Right atrium auricular region (tissue), 2 donors: ENCODE measurements at regions not wholly inside any gene's neighbourhood (a gene's known extent, or its start where the extent isn't known, plus 50 kb on each side); places are given as distances from the start of the nearest gene placed in this dataset.

Experiments
- DNase-seq: peaks from one replicate; pipeline ENCODE4 v3.0.0-alpha.2; 2019; ENCODE audit warnings: low spot score
- H3K27ac ChIP-seq, 2 donors: fragments of 200-600 bp; sonication (generic); 1 replicate in 1 of 2; 2 replicates in 1 of 2; pipeline ENCODE4 v1.5.1; 2016 to 2019
- H3K27me3 ChIP-seq, 2 donors: fragments of 200-600 bp; sonication (generic); one replicate each; pipeline versions ENCODE4 v1.5.1 to v1.6.0; 2017 to 2019
- H3K36me3 ChIP-seq: fragments of 200-600 bp; sonication (generic); one replicate; pipeline ENCODE4 v1.5.1; 2016
- H3K4me1 ChIP-seq, 2 donors: fragments of 200-600 bp; sonication (generic); one replicate each; pipeline versions ENCODE4 v1.5.1 to v1.6.0; 2017 to 2019
- H3K4me3 ChIP-seq, 2 donors: fragments of 200-600 bp; sonication (generic); 1 replicate in 1 of 2; 2 replicates in 1 of 2; pipeline ENCODE4 v1.5.1; 2017 to 2019; ENCODE audit warnings: mild to moderate bottlenecking in 1 of 2, moderate library complexity in 1 of 2
- H3K9me3 ChIP-seq, 2 donors: fragments of 200-600 bp; sonication (generic); one replicate each; pipeline ENCODE4 v1.5.1; 2019
- CTCF ChIP-seq, 2 donors: fragments of 200-600 bp; sonication (generic); IDR thresholded peaks; one replicate each; pipeline ENCODE4 v1.5.1; 2019; ENCODE audit warnings: antibody characterized with exemption in 2 of 2

GRCh38 chr7:18096087-18096486, 68.4 kb upstream of the PRPS1L1 start:
- Histone ChIP-seq H3K9me3 (no peaks in the 10 kb centered on the region), H3K4me1 (no peaks in the 10 kb centered on the region), H3K27ac (no peak overlapping the region), H3K36me3 (no peaks in the 10 kb centered on the region), H3K27me3 (no peaks in the 10 kb centered on the region), H3K4me3 (no peak overlapping the region)
- no peak for DNase-seq
- TF ChIP-seq CTCF (IDR thresholded peaks at IDR 0.05), result no peak

- Histone ChIP-seq H3K36me3 (no peaks in the 10 kb centered on the region), H3K9me3 (no peaks in the 10 kb centered on the region), H3K4me1 (no peaks in the 10 kb centered on the region), H3K27me3 (no peaks in the 10 kb centered on the region), H3K27ac (no peak overlapping the region), H3K4me3 (no peak overlapping the region)
- no peak for DNase-seq
- no peak for TF ChIP-seq CTCF (IDR thresholded peaks at IDR 0.05)
Measured at GRCh38 chr7:18102576-18102975, 74.9 kb upstream of the PRPS1L1 start.

GRCh38 chr7:18103436-18104218, 76.0 kb upstream of the PRPS1L1 start:
- no peaks in the 10 kb centered on the region for H3K9me3 ChIP-seq
- no peak overlapping the region for H3K27ac ChIP-seq
- no peak for DNase-seq
- no peaks in the 10 kb centered on the region for H3K27me3 ChIP-seq
- H3K4me3 ChIP-seq, result no peak overlapping the region
- H3K36me3 ChIP-seq, result no peaks in the 10 kb centered on the region
- TF ChIP-seq CTCF (IDR thresholded peaks at IDR 0.05), result no peak
- H3K4me1 ChIP-seq, result no peaks in the 10 kb centered on the region

- Histone ChIP-seq H3K9me3 (no peaks in the 10 kb centered on the region), H3K4me1 (no peaks in the 10 kb centered on the region), H3K36me3 (no peaks in the 10 kb centered on the region), H3K27ac (no peak overlapping the region), H3K4me3 (no peak overlapping the region), H3K27me3 (no peaks in the 10 kb centered on the region)
- no peak for TF ChIP-seq CTCF (IDR thresholded peaks at IDR 0.05)
- DNase-seq, result no peak
Measured at GRCh38 chr7:18109762-18110161, 82.1 kb upstream of the PRPS1L1 start.

GRCh38 chr7:18116661-18117060, 89.0 kb upstream of the PRPS1L1 start:
- Histone ChIP-seq H3K27me3 (no peaks in the 10 kb centered on the region), H3K9me3 (no peaks in the 10 kb centered on the region), H3K27ac (no peak overlapping the region), H3K4me1 (no peaks in the 10 kb centered on the region), H3K36me3 (no peaks in the 10 kb centered on the region), H3K4me3 (no peak overlapping the region)
- DNase-seq, result no peak
- TF ChIP-seq CTCF (IDR thresholded peaks at IDR 0.05), result no peak

- Histone ChIP-seq H3K4me3 (no peak overlapping the region), H3K4me1 (no peaks in the 10 kb centered on the region), H3K27ac (no peak overlapping the region), H3K36me3 (no peaks in the 10 kb centered on the region), H3K27me3 (no peaks in the 10 kb centered on the region), H3K9me3 (no peaks in the 10 kb centered on the region)
- no peak for TF ChIP-seq CTCF (IDR thresholded peaks at IDR 0.05)
- no peak for DNase-seq
Measured at GRCh38 chr7:18117482-18117881, 89.8 kb upstream of the PRPS1L1 start.
